Panc1 (cell line): ENCODE measurements at regions not wholly inside any gene's neighbourhood (a gene's known extent, or its start where the extent isn't known, plus 50 kb on each side); places are given as distances from the start of the nearest gene placed in this dataset.

Experiments
- POLR2AphosphoS5 ChIP-seq: IDR thresholded peaks from 2 replicates; pipeline ENCODE4 v1.6.1; 2012; ENCODE audit warnings: mild to moderate bottlenecking, low read depth, low read length, moderate library complexity
- TF ChIP-seq, protein P1 (sequence below): fragments of 450-650 bp; IDR thresholded peaks from 2 replicates; pipeline ENCODE4 v1.5.1; 2017; ENCODE audit warnings: mild to moderate bottlenecking
- TF ChIP-seq, protein P2 (sequence below), 2 experiments: IDR thresholded peaks; 2 replicates each; pipeline ENCODE4 v1.6.1; 2011 to 2012; ENCODE audit warnings: low read depth in 2 of 2, control low read depth in 1 of 2, low read length in 1 of 2, mild to moderate bottlenecking in 1 of 2, moderate library complexity in 1 of 2; ENCODE audit not compliant: insufficient read depth in 1 of 2

- no peak for TF ChIP-seq POLR2AphosphoS5
- TF ChIP-seq, protein P1, sequence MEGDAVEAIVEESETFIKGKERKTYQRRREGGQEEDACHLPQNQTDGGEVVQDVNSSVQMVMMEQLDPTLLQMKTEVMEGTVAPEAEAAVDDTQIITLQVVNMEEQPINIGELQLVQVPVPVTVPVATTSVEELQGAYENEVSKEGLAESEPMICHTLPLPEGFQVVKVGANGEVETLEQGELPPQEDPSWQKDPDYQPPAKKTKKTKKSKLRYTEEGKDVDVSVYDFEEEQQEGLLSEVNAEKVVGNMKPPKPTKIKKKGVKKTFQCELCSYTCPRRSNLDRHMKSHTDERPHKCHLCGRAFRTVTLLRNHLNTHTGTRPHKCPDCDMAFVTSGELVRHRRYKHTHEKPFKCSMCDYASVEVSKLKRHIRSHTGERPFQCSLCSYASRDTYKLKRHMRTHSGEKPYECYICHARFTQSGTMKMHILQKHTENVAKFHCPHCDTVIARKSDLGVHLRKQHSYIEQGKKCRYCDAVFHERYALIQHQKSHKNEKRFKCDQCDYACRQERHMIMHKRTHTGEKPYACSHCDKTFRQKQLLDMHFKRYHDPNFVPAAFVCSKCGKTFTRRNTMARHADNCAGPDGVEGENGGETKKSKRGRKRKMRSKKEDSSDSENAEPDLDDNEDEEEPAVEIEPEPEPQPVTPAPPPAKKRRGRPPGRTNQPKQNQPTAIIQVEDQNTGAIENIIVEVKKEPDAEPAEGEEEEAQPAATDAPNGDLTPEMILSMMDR = no peak
- TF ChIP-seq, protein P2, sequence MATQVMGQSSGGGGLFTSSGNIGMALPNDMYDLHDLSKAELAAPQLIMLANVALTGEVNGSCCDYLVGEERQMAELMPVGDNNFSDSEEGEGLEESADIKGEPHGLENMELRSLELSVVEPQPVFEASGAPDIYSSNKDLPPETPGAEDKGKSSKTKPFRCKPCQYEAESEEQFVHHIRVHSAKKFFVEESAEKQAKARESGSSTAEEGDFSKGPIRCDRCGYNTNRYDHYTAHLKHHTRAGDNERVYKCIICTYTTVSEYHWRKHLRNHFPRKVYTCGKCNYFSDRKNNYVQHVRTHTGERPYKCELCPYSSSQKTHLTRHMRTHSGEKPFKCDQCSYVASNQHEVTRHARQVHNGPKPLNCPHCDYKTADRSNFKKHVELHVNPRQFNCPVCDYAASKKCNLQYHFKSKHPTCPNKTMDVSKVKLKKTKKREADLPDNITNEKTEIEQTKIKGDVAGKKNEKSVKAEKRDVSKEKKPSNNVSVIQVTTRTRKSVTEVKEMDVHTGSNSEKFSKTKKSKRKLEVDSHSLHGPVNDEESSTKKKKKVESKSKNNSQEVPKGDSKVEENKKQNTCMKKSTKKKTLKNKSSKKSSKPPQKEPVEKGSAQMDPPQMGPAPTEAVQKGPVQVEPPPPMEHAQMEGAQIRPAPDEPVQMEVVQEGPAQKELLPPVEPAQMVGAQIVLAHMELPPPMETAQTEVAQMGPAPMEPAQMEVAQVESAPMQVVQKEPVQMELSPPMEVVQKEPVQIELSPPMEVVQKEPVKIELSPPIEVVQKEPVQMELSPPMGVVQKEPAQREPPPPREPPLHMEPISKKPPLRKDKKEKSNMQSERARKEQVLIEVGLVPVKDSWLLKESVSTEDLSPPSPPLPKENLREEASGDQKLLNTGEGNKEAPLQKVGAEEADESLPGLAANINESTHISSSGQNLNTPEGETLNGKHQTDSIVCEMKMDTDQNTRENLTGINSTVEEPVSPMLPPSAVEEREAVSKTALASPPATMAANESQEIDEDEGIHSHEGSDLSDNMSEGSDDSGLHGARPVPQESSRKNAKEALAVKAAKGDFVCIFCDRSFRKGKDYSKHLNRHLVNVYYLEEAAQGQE (IDR thresholded peaks at IDR 0.05; ENCODE audit: insufficient read depth in 1 of 2, low read depth in 2 of 2, low read length in 1 of 2) = no peak
Measured at GRCh38 chr6:134631398-134631924, 313.5 kb upstream of the SGK1 start.
